NCI-H2227 treated with DMSO at 0.1 percent for 48 hours (cell line): ENCODE measurements at regions not wholly inside any gene's neighbourhood (a gene's known extent, or its start where the extent isn't known, plus 50 kb on each side); places are given as distances from the start of the nearest gene placed in this dataset.

ENCODE experiments used
- DNase-seq: peaks from one replicate; lab custom pipeline; 2025; lab: John Stamatoyannopoulos, UW

DNA sequence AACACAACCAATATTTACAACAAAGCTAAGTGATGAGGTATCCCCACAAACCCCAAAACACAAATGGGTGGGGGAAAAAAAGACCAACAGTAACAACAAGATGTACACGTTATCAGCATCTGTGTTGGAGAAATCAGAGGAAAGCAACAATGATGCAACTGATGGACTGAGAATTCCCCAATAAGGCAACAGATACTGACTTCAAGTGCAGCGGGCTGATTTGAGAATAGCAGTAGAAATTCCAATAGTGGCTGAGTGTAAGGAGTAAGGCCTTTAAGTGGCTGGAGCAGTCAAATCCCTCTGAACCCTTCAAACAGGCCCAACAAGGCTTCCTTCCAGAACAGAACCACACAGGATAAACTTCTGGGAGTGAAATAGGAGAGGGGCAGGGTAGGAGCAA lies 97.6 kb downstream of the TM2D1 start:
- DNase-seq, result no peak

DNA sequence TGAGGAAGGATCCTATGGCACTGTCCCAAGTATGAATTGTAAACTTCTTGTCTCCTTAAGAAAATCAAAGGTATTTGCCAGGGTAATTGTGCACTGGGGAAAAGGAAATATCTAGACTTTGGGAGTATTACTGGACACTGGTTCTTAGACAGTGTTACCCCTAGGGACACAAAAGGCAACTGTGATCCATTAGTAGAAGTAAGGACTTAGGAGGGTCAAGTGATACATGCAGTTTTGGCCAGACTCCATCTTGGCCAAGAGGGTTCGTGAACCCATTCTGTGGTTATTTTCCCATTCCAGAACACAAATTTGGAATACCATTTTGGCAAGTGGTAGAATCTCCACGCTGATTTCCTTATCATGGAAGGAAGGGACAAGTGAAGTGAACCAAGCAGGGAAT lies 98.1 kb downstream of the TM2D1 start:
- no peak for DNase-seq

GRCh38 chr1:61623852-61624251 lies 101.1 kb downstream of the TM2D1 start:
- DNase-seq, result no peak

DNA sequence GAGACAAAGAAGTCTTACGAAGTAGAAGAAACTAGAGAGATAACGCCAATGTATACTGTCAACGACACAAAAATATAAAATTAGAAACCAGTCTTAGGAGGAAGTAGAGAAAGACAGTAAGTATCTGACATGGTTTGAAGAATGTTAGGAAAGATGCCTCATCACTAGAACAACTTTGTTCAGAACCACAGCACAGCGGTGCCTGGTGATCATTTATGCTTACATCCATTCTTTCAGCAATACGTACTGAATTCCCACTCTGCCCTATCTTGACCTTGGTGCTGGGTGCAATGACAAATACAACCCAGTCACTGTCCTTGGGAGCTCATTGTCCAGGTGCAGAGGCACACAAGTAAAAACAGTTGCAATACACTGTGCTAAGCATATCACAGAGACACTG lies 104.4 kb downstream of the TM2D1 start:
- no peak for DNase-seq

DNA sequence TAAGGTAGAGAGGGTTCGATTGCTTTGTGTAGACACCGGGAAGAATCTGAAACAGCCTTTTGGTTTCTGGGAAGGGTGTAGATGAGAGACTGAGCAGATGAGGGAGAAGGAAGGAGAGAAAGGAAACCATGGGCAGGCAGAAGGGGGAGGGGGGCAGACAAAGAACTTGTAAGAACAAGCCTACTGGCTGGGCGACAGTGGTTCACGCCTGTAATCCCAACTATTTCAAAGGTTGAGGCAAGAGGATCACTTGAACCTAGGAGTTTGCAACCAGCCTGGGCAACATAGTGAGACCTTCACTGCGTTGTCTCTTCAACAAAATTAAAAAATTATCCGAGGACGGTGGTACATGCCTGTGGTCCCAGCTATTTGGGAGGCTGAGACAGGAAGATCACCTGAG lies 106.2 kb downstream of the TM2D1 start:
- DNase-seq, result no peak

- no peak for DNase-seq
These were observed 106.7 kb downstream of the TM2D1 start for GRCh38 chr1:61618193-61618592.

DNA sequence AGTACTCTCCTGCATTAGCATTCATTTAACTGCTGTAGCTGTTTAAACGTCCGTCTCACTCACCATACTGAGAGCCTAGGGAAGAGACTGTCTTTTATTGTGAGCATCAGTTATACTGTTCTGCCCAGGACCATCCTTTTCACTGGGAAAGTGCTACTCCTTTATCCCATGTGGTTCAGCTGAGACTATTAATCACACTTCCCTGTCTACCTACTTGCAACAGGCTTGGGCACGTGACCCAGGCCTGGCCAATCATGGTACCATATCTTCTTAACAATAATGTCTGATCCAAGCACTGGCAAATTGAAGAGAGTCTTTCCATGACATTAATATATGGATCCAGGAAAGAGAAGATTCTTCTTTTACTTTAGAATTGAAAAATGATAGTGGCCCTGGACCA lies 108.1 kb downstream of the TM2D1 start:
- no peak for DNase-seq

DNA sequence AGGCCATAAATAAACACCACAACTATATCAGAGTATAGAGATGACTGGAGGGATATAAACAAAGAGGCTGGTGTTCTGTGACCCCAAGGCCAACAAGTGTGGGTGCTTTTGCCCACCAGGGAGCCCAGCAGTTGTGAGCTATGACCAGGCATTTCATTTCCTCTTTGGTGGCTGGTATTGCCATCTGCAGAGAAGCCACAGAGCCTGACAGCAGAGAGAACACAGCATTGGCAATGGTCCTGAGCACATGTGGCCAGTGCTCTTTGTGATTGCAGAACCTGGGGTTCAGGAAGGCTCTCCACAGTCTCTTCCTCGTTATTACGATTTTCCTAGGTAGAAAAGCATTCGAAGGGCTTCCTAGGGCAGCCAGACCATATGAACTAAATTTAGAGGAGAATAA lies 112.3 kb downstream of the TM2D1 start:
- no peak for DNase-seq

DNA sequence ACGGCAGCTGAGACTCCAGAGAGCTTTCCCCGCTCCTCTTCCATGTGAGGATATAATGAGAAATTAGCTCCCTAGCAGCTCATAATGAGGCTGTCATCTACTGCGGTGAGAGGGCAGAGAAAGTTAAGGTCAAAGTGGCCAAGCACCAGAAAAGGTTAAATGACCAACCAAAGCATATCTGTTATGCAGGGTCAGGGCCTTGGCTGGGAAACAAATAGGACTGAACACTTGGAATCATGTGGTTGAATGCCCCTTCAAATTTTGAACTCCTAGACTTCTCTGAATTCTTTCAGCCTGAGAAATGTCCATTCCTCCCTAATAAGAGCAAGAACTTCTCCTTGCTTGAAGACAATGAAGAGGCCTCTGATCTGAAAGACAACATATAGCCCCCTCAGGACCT lies 115.9 kb downstream of the TM2D1 start:
- no peak for DNase-seq

DNA sequence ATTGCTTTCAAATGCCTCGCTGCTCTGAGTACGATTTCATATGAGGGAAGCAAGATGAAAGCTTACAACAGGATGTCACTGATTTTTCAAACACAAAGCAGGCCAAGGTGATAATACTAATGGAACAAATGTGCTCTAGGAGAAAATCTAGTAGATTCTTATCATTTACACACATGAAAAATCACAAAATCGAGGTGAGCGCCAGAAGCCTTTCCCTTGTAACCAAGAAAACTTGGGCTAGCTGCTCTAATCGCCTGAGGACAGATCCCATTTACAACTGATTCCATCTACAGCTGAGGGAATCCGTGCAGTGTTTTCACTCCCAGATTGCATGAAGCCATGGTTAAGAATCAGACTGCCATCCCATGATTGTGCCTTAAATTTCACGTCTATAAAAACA lies 117.5 kb downstream of the TM2D1 start:
- no peak for DNase-seq

- DNase-seq, result no peak
These were observed 118.3 kb downstream of the TM2D1 start for GRCh38 chr1:61606448-61607312.

- DNase-seq, result no peak
These were observed 119.2 kb downstream of the TM2D1 start for GRCh38 chr1:61605607-61606321.

GRCh38 chr1:61604684-61605083 lies 120.3 kb downstream of the TM2D1 start:
- no peak for DNase-seq

DNA sequence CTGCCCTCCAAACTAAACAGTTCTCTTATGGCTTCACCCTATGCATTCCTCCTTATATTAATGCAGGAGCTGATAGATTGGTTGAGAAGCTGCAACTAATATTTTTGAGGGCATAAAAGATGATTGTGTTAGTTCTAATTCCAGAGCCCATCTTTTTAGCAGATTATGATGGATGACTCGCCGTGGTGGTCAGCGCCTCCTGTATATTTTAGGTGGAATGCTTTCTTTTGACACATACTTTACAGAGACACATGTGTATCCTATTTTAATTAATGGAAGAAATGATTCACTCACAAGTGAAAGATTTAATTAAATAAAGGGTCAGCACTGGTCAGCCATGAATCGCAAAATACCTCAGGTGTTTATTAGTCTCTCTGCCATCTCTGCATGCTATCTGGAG lies 120.7 kb downstream of the TM2D1 start:
- DNase-seq, result no peak

- no peak for DNase-seq
These were observed 122.3 kb downstream of the TM2D1 start for GRCh38 chr1:61602663-61603062.

GRCh38 chr1:61597601-61598000 lies 127.3 kb downstream of the TM2D1 start:
- no peak for DNase-seq

GRCh38 chr1:61593331-61593730 lies 131.6 kb downstream of the TM2D1 start:
- DNase-seq, result no peak

GRCh38 chr1:61591351-61591750 lies 133.6 kb downstream of the TM2D1 start:
- DNase-seq, result no peak

DNA sequence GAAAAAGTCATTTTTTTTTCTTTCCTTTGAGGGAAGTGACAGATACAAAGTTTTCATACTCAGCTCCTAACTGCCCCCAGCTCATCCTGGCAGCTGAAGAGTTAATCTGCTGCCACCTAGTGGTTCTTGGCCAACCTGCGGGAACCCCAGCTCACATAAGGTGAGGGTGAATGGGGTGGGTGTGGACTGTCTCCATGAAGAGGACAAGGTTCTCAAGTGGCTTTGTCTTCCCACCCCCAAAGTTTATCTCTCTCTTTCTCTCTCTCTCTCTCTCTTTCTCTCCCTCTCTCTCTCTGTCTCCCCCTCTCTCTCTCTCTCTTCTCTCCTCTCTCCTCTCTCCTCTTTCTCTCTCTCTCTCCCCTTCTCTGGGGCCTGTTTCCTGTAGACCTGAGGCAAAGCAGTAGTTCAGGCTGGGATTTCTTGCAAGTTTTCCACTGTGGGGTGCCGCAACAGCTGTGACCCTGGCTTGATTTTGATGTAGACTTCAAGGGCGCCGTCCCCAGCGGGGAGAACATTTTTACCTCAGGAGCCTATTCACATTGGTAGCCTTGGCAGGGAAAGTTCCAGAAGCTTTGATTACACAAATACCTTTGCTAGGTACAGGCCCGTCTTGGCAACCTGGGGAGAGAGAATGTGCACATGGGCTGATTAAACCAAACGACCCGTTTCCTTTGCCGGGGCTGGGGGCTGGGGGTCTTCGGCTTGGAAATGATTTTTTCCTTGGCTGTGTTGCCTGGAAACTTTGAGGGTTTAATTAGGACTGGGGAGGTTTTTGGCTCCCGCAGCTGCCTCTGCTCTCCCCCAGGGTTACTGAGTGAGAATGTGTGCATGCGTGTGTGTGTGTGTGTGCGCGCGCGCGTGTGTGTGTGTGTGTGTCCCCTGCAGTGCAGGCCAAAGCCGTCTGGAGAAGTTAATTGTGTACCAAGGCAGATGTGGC lies 135.9 kb downstream of the TM2D1 start:
- peak; percentile 54 for DNase-seq

- DNase-seq, result no peak
These were observed 139.2 kb downstream of the TM2D1 start for GRCh38 chr1:61585714-61586113.

DNA sequence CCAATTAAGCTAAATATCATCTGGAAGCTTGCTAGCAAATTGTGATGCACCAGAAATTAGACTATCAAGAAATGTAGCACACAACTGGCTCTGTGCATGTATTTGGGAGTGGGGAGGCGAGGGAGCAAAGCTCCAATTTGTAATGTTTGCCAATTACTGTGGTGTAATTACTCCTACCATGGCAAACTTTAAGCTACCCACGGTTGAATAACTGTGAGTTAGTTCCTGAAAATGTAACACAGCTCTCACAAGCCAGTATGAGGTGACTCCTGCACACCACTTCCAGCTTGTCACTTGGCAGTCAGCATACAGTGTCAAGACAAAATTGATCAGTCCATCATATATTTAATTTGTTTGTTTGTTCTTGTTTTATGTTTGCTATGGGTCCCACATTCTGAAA lies 141.2 kb downstream of the TM2D1 start:
- no peak for DNase-seq

DNA sequence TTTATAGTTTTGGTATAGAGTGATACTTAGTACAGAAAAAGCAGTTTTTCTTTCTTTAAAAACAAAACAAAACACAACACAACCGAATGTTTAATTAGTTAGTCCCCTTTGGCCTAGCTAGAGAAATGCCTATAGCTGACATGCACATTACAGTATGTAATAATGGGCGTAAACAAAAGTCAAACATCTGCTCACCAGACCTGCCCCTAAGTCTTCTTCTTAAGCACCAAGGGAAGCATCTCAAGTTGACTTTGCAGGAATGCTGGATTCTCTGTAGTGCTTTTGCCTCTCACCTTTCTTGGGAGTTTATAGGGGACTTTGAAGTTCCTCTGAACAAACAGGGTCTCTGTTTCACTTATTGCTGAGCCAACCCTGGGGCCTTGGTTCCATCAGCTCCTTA lies 143.7 kb downstream of the TM2D1 start:
- DNase-seq, result no peak
